Keratinocyte (primary cell): ENCODE measurements at regions not wholly inside any gene's neighbourhood (a gene's known extent, or its start where the extent isn't known, plus 50 kb on each side); places are given as distances from the start of the nearest gene placed in this dataset.

Experiments
- CTCF ChIP-seq, 3 experiments: IDR thresholded peaks in 1 of 3; conservative IDR thresholded peaks in 1 of 3; optimal IDR thresholded peaks in 1 of 3; 2 replicates in 2 of 3; 3 replicates in 1 of 3; pipeline versions ENCODE3 to v1.5.1; 2011; ENCODE audit warnings: low read length in 3 of 3, mild to moderate bottlenecking in 3 of 3, moderate library complexity in 2 of 3, control low read depth in 1 of 3, inconsistent platforms in 1 of 3; ENCODE audit not compliant: insufficient read depth in 2 of 3; ENCODE audit errors: extremely low read depth in 1 of 3
- EZH2 ChIP-seq: IDR thresholded peaks from one replicate; pipeline ENCODE4 v1.6.1; 2012; ENCODE audit warnings: inconsistent platforms, mild to moderate bottlenecking, low read length, moderate library complexity

GRCh38 chr18:76756531-76757253 is 65.7 kb upstream of the ZNF236 start:
- TF ChIP-seq CTCF (optimal IDR thresholded peaks at IDR 0.05 in 1 of 3, IDR thresholded peaks at IDR 0.05 in 1 of 3, conservative IDR thresholded peaks at IDR 0.05 in 1 of 3; ENCODE audit: extremely low read depth in 1 of 3, insufficient read depth in 2 of 3, low read length in 3 of 3), result no peak
- no peak for TF ChIP-seq EZH2
